ENCODE measurements at regions not wholly inside any gene's neighbourhood (a gene's known extent, or its start where the extent isn't known, plus 50 kb on each side); places are given as distances from the start of the nearest gene placed in this dataset.
"Not testable (repeated sequence)": the region's sequence is repeated elsewhere in the genome, so short reads cannot be mapped to it uniquely, and the experiment has no call there.

DNA sequence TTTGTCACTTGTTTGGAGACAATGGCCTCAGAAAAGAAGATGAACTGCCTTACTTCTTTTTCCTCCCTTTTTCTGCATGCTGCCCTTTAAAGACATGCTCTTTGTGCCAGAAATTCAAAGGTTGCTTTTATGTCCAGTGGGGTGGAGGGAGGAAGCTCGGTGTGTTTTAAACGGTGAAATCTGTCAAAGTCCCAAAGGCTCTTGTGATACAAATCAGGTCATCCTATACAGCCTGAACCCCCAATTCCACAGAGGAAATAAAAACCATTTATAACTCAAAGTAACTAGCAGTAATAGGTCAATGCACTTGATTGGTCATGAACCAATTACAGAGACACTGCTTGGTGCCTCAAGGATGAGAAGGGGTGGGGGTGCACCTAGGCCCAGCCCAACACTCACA lies 339.3 kb upstream of the F9 start:
- CTCF ChIA-PET = no interaction called here
- H3K36me3 Mint-ChIP-seq (ENCODE audit: low read depth) = no peaks in the 10 kb centered on the region
- no peaks in the 10 kb centered on the region for H3K9me3 Mint-ChIP-seq
- peaks cover 20% of the 10 kb centered on the region for H3K27me3 Mint-ChIP-seq (ENCODE audit: low read depth)
- intact Hi-C loops (cut with micrococcal nuclease) = no loop called here
- peaks cover 4% of the 10 kb centered on the region for H3K4me1 Mint-ChIP-seq (ENCODE audit: low read depth)
- H3K27ac Mint-ChIP-seq = no peak overlapping the region
- no peak overlapping the region for H3K4me3 Mint-ChIP-seq
- DNase-seq = no peak

DNA sequence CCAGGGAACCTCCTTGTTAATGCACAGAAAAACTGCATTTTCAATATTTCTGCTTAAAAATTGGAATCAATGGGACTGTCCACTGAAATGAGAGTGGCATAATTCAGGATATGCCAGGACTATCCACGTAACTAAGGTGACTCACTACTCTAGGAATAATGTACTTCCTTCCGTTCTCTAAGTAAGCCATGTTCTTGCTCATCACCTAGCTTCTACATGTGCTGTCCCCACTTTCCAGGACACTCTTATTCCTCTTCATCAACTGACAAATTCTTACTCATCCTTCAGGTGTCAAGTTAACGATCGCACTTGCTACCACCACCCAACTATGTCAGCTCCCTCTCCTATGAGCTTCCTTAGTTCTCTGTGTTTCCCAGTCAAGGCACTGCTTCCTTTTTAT lies 342.8 kb upstream of the F9 start:
- CTCF ChIA-PET = interaction anchor here (0.5 kb wide), 1 partner anchor 45 kb away, joined by 3 read pairs; no protein-coding TSS in a partner anchor
- Mint-ChIP-seq H3K4me1 (ENCODE audit: low read depth) (no peaks in the 10 kb centered on the region), H3K27ac (no peak overlapping the region), H3K36me3 (ENCODE audit: low read depth) (no peaks in the 10 kb centered on the region), H3K9me3 (no peaks in the 10 kb centered on the region), H3K4me3 (no peak overlapping the region), H3K27me3 (ENCODE audit: low read depth) (peaks cover 5% of the 10 kb centered on the region)
- DNase-seq = no peak
- intact Hi-C loops (cut with micrococcal nuclease) = no loop called here

DNA sequence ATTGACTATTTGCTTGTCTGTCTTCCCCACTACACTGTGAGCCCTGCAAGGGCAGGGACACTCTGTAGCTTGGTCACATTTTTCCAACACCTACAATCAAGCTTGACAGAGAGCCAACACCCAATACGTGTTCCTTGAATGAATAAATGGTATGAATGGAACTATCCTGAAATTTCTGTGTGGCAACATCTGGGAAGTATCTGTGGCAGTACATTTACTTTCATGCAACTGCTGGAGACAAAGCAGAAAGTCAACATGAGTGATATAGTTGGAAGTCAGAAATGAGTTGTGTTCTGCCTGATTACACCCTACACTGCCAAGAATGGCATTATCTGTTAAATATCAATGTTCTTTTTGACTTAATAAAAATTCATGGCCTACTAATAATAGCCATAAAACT lies 343.5 kb upstream of the F9 start:
- H3K27ac Mint-ChIP-seq = no peak overlapping the region
- H3K27me3 Mint-ChIP-seq (ENCODE audit: low read depth) = peaks cover 5% of the 10 kb centered on the region
- H3K4me3 Mint-ChIP-seq = no peak overlapping the region
- CTCF ChIA-PET = no interaction called here
- no peak for DNase-seq
- H3K9me3 Mint-ChIP-seq = no peaks in the 10 kb centered on the region
- intact Hi-C loops (cut with micrococcal nuclease) = no loop called here
- no peaks in the 10 kb centered on the region for H3K36me3 Mint-ChIP-seq (ENCODE audit: low read depth)
- no peaks in the 10 kb centered on the region for H3K4me1 Mint-ChIP-seq (ENCODE audit: low read depth)

DNA sequence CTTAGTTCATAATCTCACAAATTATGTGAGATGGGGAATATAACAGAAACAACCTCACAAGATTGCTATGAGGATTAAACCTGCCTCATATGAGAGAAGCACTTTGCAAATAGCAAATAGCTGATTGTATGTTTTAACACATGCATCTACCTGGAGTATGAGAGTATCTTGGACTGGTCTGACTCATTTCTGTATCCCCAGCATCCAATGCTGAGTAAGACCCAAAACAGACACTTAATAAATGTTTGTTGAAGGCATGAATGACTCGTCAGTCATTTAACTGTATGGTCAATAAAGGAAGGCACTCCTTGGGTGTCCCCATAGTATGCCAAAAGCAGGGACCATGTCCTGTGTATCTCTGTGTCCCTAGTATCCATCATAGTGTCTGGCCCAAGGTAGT lies 350.9 kb upstream of the F9 start:
- no peaks in the 10 kb centered on the region for H3K36me3 Mint-ChIP-seq (ENCODE audit: low read depth)
- no peak for DNase-seq
- no peak overlapping the region for H3K4me3 Mint-ChIP-seq
- H3K27me3 Mint-ChIP-seq (ENCODE audit: low read depth) = no peaks in the 10 kb centered on the region
- CTCF ChIA-PET = no interaction called here
- intact Hi-C loops (cut with micrococcal nuclease) = no loop called here
- no peaks in the 10 kb centered on the region for H3K4me1 Mint-ChIP-seq (ENCODE audit: low read depth)
- no peaks in the 10 kb centered on the region for H3K9me3 Mint-ChIP-seq
- H3K27ac Mint-ChIP-seq = no peak overlapping the region

DNA sequence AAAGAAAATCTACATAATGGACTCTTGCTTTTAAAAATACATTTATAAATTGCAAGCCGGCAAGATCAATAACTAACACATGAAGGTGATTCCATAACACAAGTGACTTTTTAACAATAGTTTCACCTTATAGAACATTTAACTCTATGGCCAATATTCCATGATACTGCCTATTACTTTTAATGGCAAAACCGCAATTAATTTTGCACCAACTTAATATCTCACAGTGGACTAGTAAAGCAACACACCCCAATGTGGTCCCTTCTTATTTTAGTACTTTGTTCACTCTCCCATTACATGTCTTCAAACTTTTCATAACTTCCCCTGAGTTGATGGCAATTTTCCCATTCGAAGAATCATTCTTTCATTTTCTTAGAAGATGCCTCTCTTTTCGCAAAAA lies 351.6 kb upstream of the F9 start:
- Mint-ChIP-seq H3K27ac (no peak overlapping the region), H3K4me1 (ENCODE audit: low read depth) (no peaks in the 10 kb centered on the region), H3K4me3 (no peak overlapping the region), H3K27me3 (ENCODE audit: low read depth) (no peaks in the 10 kb centered on the region), H3K36me3 (ENCODE audit: low read depth) (no peaks in the 10 kb centered on the region), H3K9me3 (no peaks in the 10 kb centered on the region)
- no peak for DNase-seq
- intact Hi-C loops (cut with micrococcal nuclease) = no loop called here
- CTCF ChIA-PET = no interaction called here

DNA sequence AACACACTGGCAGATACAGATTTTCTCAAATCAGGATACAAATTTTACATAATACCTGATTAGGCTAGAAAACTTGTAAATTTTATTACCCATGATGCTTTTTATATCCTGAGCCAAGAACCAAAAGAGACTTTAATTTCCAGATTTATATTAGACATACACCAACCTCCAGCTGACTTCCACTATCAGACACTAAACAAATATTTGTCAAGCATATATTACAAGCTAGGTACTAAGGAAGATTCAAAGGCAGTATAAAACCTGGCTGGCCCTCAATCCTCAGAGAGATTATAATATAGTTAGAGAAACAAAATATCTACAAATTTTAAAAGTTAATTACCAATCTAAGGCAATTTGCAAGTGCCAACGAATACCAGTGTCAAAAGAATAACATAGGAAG lies 357.8 kb upstream of the F9 start:
- no peak for DNase-seq
- H3K27ac Mint-ChIP-seq = no peak overlapping the region
- H3K27me3 Mint-ChIP-seq (ENCODE audit: low read depth) = no peaks in the 10 kb centered on the region
- no peaks in the 10 kb centered on the region for H3K36me3 Mint-ChIP-seq (ENCODE audit: low read depth)
- no peaks in the 10 kb centered on the region for H3K4me1 Mint-ChIP-seq (ENCODE audit: low read depth)
- H3K4me3 Mint-ChIP-seq = no peak overlapping the region
- no peaks in the 10 kb centered on the region for H3K9me3 Mint-ChIP-seq
- CTCF ChIA-PET = no interaction called here
- intact Hi-C loops (cut with micrococcal nuclease) = no loop called here

DNA sequence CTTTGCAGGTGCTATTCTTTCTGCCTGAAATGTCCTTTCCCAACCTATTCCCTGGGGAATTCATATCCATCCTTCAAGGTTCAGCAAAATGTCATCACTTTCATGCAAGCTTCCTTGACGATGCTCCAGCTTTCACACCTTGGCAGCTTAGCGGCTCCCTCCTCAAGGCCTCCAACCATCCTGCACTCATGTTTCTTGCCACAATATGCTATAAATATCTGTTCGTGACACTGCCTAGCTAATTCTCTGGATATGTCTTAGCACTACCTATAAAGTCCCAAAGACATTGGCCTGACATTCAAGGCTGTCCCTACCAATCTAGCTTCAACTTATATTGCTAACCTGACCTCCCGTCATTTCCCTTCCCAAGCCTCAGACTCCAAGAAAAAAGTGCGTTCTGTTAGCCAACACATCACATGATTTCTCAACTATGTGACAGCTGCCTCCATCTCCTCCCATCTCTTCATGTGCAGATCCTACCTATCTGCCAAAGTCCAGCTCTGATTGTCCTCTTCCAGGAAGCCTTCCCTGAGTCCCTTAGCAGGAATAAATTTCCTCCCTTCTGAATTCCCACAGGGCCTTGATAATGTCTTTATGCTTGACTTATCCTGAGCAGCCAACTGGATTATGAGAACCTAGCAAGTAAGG lies 359.9 kb upstream of the F9 start:
- H3K9me3 Mint-ChIP-seq = no peaks in the 10 kb centered on the region
- H3K36me3 Mint-ChIP-seq (ENCODE audit: low read depth) = no peaks in the 10 kb centered on the region
- H3K4me1 Mint-ChIP-seq (ENCODE audit: low read depth) = no peaks in the 10 kb centered on the region
- H3K4me3 Mint-ChIP-seq = no peak overlapping the region
- no peak for DNase-seq
- CTCF ChIA-PET = interaction anchor here (0.6 kb wide), 1 partner anchor 302 kb away, joined by 3 read pairs; no protein-coding TSS in a partner anchor
- intact Hi-C loops (cut with micrococcal nuclease) = no loop called here
- no peaks in the 10 kb centered on the region for H3K27me3 Mint-ChIP-seq (ENCODE audit: low read depth)
- no peak overlapping the region for H3K27ac Mint-ChIP-seq

DNA sequence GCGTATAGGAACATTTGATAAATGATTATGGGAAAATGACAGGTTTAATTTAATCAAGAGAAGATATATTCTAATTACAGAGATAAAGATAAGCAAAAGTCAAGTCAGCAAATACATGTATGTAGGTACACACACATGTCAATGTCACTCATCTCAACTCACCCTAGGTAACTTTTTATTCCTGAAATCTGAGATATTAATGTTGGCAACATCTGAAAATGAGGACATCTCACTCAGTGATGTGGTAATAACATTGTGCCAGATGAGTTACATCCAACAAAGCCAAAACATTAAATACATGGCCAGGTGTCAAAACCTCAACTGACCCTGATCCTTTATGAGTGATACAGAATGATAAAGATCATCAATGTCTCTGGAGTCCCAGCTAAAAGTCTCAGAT lies 363.3 kb upstream of the F9 start:
- Mint-ChIP-seq H3K27ac (no peak overlapping the region), H3K27me3 (ENCODE audit: low read depth) (no peaks in the 10 kb centered on the region)
- CTCF ChIA-PET = no interaction called here

DNA sequence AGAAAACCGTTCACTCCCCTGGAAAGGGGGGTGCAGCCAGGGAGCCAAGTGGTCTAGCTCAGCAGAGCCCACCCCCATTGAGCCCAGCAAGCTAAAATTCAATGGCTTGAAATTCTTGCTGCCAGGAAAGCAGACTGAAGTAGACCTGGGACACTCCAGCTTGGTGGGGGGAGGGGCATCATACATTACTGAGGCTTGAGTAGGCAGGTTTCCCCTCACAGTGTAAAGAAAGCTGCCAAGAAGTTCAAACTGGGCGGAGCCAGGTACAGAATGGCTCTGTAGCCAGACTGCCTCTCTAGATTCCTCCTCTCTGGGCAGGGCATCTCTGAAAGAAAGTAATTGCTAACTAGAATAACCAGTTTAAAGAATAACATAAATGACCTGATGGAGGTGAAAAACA lies 372.3 kb upstream of the F9 start:
- CTCF ChIA-PET = interaction anchor here (0.6 kb wide), 1 partner anchor 369 kb away, joined by 3 read pairs; no protein-coding TSS in a partner anchor
- Mint-ChIP-seq H3K27me3 (ENCODE audit: low read depth) (no peaks in the 10 kb centered on the region), H3K27ac (no peak overlapping the region), H3K36me3 (ENCODE audit: low read depth) (no peaks in the 10 kb centered on the region), H3K9me3 (peaks cover 11% of the 10 kb centered on the region), H3K4me1 (ENCODE audit: low read depth) (no peaks in the 10 kb centered on the region), H3K4me3 (no peak overlapping the region)
- no peak for DNase-seq
- intact Hi-C loops (cut with micrococcal nuclease) = no loop called here

More for the DNA sequence above, 363.3 kb upstream of the F9 start:
- intact Hi-C loops (cut with micrococcal nuclease) = no loop called here
- Mint-ChIP-seq H3K9me3 (no peaks in the 10 kb centered on the region), H3K4me3 (no peak overlapping the region), H3K4me1 (ENCODE audit: low read depth) (no peaks in the 10 kb centered on the region), H3K36me3 (ENCODE audit: low read depth) (no peaks in the 10 kb centered on the region)
- DNase-seq = no peak

DNA sequence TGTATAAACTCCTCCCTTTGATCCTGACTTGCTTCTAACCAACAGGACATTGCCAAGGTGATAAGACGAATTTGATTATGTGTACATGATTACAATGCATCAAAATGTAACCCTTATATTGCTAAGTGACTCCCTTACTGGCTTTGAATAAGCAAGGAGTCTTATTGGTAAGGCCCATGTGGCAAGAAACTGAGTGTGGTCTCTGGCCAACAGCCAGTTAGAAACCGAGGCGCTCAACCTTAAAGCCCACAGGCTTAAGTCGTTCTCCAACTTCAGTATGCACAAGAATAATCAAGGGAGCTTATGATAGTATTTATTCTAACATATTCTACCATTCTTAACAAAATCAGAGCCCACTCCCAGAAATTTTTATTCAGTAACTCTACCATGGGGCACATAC lies 374.2 kb upstream of the F9 start:
- H3K36me3 Mint-ChIP-seq (ENCODE audit: low read depth) = no peaks in the 10 kb centered on the region
- intact Hi-C loops (cut with micrococcal nuclease) = no loop called here
- H3K27me3 Mint-ChIP-seq (ENCODE audit: low read depth) = no peaks in the 10 kb centered on the region
- H3K4me3 Mint-ChIP-seq = no peak overlapping the region
- H3K9me3 Mint-ChIP-seq = peaks cover 11% of the 10 kb centered on the region
- H3K4me1 Mint-ChIP-seq (ENCODE audit: low read depth) = no peaks in the 10 kb centered on the region
- no peak overlapping the region for H3K27ac Mint-ChIP-seq
- no peak for DNase-seq
- CTCF ChIA-PET = no interaction called here

DNA sequence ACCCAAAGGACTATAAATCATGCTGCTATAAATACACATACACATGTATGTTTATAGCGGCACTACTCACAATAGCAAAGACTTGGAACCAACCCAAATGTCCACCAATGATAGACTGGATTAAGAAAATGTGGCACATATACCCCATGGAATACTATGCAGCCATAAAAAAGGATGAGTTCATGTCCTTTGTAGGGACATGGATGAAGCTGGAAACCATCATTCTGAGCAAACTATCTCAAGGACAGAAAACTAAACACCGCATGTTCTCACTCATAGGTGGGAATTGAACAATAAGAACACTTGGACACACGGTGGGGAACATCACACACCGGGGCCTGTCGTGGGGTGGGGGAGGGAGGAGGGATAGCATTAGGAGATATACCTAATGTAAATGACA lies 383.9 kb upstream of the F9 start:
- H3K4me3 Mint-ChIP-seq; H3K36me3 Mint-ChIP-seq (ENCODE audit: low read depth); CTCF ChIA-PET; H3K27me3 Mint-ChIP-seq (ENCODE audit: low read depth); H3K27ac Mint-ChIP-seq; H3K4me1 Mint-ChIP-seq (ENCODE audit: low read depth); DNase-seq; H3K9me3 Mint-ChIP-seq; intact Hi-C loops (cut with micrococcal nuclease): not testable (repeated sequence)

DNA sequence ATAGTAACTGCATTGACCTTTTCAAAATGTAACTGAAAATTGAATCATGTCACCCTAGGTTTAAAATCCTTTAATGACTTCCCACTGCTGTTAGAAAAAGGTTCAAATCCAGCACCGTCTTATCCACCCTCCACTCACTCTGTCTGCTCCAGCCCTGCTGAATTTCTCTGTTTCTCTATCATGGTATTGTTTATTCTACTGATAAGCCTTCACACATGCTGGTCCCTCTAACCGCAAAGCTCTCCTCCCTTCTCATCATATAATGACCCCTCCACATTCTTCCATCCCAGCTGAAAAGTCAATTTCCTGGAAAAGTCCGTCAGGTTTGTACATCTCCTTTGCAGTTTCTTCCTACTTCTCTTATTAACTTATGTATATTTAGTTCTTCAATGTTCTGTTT lies 389.2 kb upstream of the F9 start:
- Mint-ChIP-seq H3K4me3 (no peak overlapping the region), H3K36me3 (ENCODE audit: low read depth) (no peaks in the 10 kb centered on the region), H3K4me1 (ENCODE audit: low read depth) (no peaks in the 10 kb centered on the region), H3K27ac (no peak overlapping the region), H3K9me3 (no peaks in the 10 kb centered on the region), H3K27me3 (ENCODE audit: low read depth) (peaks cover 4% of the 10 kb centered on the region)
- intact Hi-C loops (cut with micrococcal nuclease) = no loop called here
- DNase-seq = no peak
- CTCF ChIA-PET = no interaction called here

DNA sequence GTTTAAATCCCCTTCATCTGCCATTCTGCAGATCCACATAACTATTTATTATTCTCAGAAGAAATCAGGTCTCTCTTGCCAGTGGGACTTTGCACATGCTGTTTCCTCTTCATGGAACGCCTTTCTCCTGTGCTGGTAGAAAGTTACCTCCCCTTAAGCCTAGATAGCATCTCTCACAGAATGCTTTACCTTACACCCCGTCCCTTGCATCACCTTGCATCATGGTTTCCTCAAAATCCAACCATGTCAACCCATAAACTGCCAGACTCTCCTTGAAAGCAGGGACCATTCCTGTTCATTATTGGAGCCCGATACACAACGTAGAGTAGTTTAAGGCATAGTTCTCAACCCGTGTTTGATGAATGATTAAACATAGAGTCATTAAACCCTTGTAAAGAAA lies 396.2 kb upstream of the F9 start:
- intact Hi-C loops (cut with micrococcal nuclease) = no loop called here
- Mint-ChIP-seq H3K4me1 (ENCODE audit: low read depth) (no peaks in the 10 kb centered on the region), H3K4me3 (no peak overlapping the region), H3K36me3 (ENCODE audit: low read depth) (no peaks in the 10 kb centered on the region), H3K27me3 (ENCODE audit: low read depth) (no peaks in the 10 kb centered on the region), H3K9me3 (no peaks in the 10 kb centered on the region), H3K27ac (no peak overlapping the region)
- CTCF ChIA-PET = no interaction called here
- DNase-seq = no peak

DNA sequence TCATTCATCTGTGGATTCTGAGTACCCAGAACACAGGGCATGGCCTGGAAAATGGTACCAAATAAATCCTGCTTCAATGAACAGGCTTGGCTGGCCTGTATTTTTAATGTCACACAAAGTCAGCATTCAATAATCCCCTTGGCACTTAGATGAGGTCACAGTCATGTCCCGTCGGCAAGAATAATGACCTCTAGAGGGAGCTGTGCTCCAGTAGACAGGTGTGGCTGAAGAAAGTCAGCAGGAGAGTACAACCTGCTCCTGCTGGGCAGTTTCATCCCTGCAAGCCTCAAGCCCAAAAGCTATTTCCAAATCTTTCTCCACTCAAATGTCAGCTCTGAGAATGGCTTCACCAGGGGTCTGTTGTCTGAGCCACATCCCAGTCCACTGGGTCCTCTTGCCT lies 404.0 kb upstream of the F9 start:
- DNase-seq = peak; percentile 15
- Mint-ChIP-seq H3K27ac (no peak overlapping the region), H3K4me1 (ENCODE audit: low read depth) (no peaks in the 10 kb centered on the region), H3K36me3 (ENCODE audit: low read depth) (no peaks in the 10 kb centered on the region), H3K27me3 (ENCODE audit: low read depth) (no peaks in the 10 kb centered on the region), H3K4me3 (no peak overlapping the region), H3K9me3 (no peaks in the 10 kb centered on the region)
- intact Hi-C loops (cut with micrococcal nuclease) = loop anchor here (1.0 to 10.0 kb wide), 2 partner anchors 433 to 848 kb away; no protein-coding TSS in a partner anchor
- CTCF ChIA-PET = no interaction called here
